PC-9 (cell line): ENCODE measurements at regions not wholly inside any gene's neighbourhood (a gene's known extent, or its start where the extent isn't known, plus 50 kb on each side); places are given as distances from the start of the nearest gene placed in this dataset.

Experiments used
- BruUV-seq: library from RNA; stranded (reverse); fragments of 400-500 nt; replicated peaks from 2 replicates; lab custom pipeline; 2021; lab: Mats Ljungman, UMichigan
- CTCF ChIA-PET: fragments of 300-600 bp; sonication (Branson Sonifier 250); formaldehyde crosslinking; loops from one replicate; lab custom pipeline; 2022; ENCODE audit warnings: antibody characterized with exemption; lab: Charles Lee
- POLR2A ChIA-PET: fragments of 300-600 bp; sonication (Branson Sonifier 250); formaldehyde crosslinking; loops from one replicate; lab custom pipeline; 2022; ENCODE audit warnings: antibody characterized with exemption; ENCODE audit not compliant: unreplicated experiment; lab: Charles Lee
- DNase-seq, 2 experiments: peaks; one replicate each; pipeline versions ENCODE4 v3.0.0 to v3.0.0-alpha.2; 2015 to 2022; ENCODE audit warnings: mixed read lengths in 1 of 2
- H2AFZ ChIP-seq: fragments of 200-600 bp; sonication (generic); 2 replicates; pipeline ENCODE4 v1.8.1; 2017; ENCODE audit warnings: antibody characterized with exemption
- H3F3A ChIP-seq: fragments of 200-600 bp; sonication (generic); 2 replicates; pipeline ENCODE4 v1.8.1; 2017; ENCODE audit warnings: antibody characterized with exemption, mild to moderate bottlenecking, low read depth; ENCODE audit not compliant: insufficient read depth
- H3K27ac ChIP-seq: fragments of 200-600 bp; sonication (generic); 2 replicates; pipeline ENCODE4 v1.6.1; 2016; ENCODE audit warnings: mixed run types
- H3K27me3 ChIP-seq: fragments of 200-600 bp; sonication (generic); 2 replicates; pipeline ENCODE4 v1.6.1; 2016; ENCODE audit warnings: low read depth, mixed run types; ENCODE audit not compliant: insufficient read depth
- H3K36me3 ChIP-seq: fragments of 200-600 bp; sonication (generic); 2 replicates; pipeline ENCODE4 v1.6.1; 2016; ENCODE audit warnings: low read depth, mixed run types
- H3K4me1 ChIP-seq: fragments of 200-600 bp; sonication (generic); replicated peaks from 2 replicates; pipeline ENCODE4 v1.6.1; 2016; ENCODE audit warnings: mixed run types; ENCODE audit not compliant: insufficient read depth
- H3K4me2 ChIP-seq: fragments of 200-600 bp; sonication (generic); 2 replicates; pipeline ENCODE4 v1.6.1; 2017; ENCODE audit warnings: mixed run types
- H3K4me3 ChIP-seq: fragments of 200-600 bp; sonication (generic); 2 replicates; pipeline ENCODE4 v1.6.1; 2016; ENCODE audit warnings: mixed run types
- H3K79me2 ChIP-seq: fragments of 200-600 bp; sonication (generic); 2 replicates; pipeline ENCODE4 v1.6.1; 2017; ENCODE audit warnings: low read depth, mixed run types
- H3K9me2 ChIP-seq: fragments of 200-600 bp; sonication (generic); 2 replicates; pipeline ENCODE4 v1.8.1; 2017; ENCODE audit warnings: mild to moderate bottlenecking; ENCODE audit not compliant: insufficient read depth
- H3K9me3 ChIP-seq: fragments of 200-600 bp; sonication (generic); 2 replicates; pipeline ENCODE4 v1.8.1; 2016; ENCODE audit warnings: low read depth; ENCODE audit not compliant: insufficient read depth
- H4K20me1 ChIP-seq: fragments of 200-600 bp; sonication (generic); 2 replicates; pipeline ENCODE4 v1.8.1; 2017; ENCODE audit not compliant: insufficient read depth
- CTCF ChIP-seq: fragments of 200-600 bp; sonication (generic); conservative IDR thresholded peaks from 2 replicates; pipeline ENCODE4 v1.6.1; 2017; ENCODE audit warnings: mixed run types, antibody characterized with exemption, mild to moderate bottlenecking, moderate library complexity
- EZH2 ChIP-seq: fragments of 200-600 bp; sonication (generic); IDR thresholded peaks from 2 replicates; pipeline ENCODE4 v1.8.0; 2017; ENCODE audit warnings: antibody characterized with exemption, low read depth
- intact Hi-C: fragments of 100-400 bp; cut with micrococcal nuclease; formaldehyde crosslinking; loops from one replicate; pipeline ENCODE4 v1.10.0; 2022; ENCODE audit not compliant: unreplicated experiment

GRCh38 chrX:69038188-69038587, 127.1 kb downstream of the PJA1 start:
- H3K27me3 ChIP-seq, result no peaks in the 10 kb centered on the region
- no peaks in the 10 kb centered on the region for H4K20me1 ChIP-seq
- intact Hi-C loops, result no loop called here
- peaks cover 2% of the 10 kb centered on the region for H3K4me1 ChIP-seq
- H3K36me3 ChIP-seq, result no peaks in the 10 kb centered on the region
- H3K4me2 ChIP-seq, result no peak overlapping the region
- no peak overlapping the region for H3K4me3 ChIP-seq
- H3K9me3 ChIP-seq, result no peaks in the 10 kb centered on the region
- H2AFZ ChIP-seq, result no peak overlapping the region
- H3K9me2 ChIP-seq, result no peaks in the 10 kb centered on the region
- no peak overlapping the region for H3K27ac ChIP-seq
- no peaks in the 10 kb centered on the region for H3K79me2 ChIP-seq
- no peaks in the 10 kb centered on the region for H3F3A ChIP-seq
- BruUV-seq, result no TSS peak
- ChIA-PET CTCF (no interaction called here), POLR2A (no interaction called here)
- no peak for DNase-seq
- no peak for TF ChIP-seq EZH2

GRCh38 chrX:69037786-69038185, 127.5 kb downstream of the PJA1 start:
- H3K36me3 ChIP-seq, result no peaks in the 10 kb centered on the region
- ChIA-PET POLR2A (no interaction called here), CTCF (no interaction called here)
- no peak overlapping the region for H3K27ac ChIP-seq
- H3K27me3 ChIP-seq, result no peaks in the 10 kb centered on the region
- no peak overlapping the region for H3K4me3 ChIP-seq
- H3K9me3 ChIP-seq, result no peaks in the 10 kb centered on the region
- H3K4me2 ChIP-seq, result no peak overlapping the region
- TF ChIP-seq CTCF, result no peak
- TF ChIP-seq EZH2, result no peak
- H3K9me2 ChIP-seq, result no peaks in the 10 kb centered on the region
- no peak for DNase-seq
- H2AFZ ChIP-seq, result no peak overlapping the region
- peaks cover 4% of the 10 kb centered on the region; the same call in 1 of the 2 replicates for H3F3A ChIP-seq
- no peaks in the 10 kb centered on the region for H3K79me2 ChIP-seq
- H3K4me1 ChIP-seq, result peaks cover 6% of the 10 kb centered on the region
- H4K20me1 ChIP-seq, result no peaks in the 10 kb centered on the region
- intact Hi-C loops, result no loop called here
- BruUV-seq, result no TSS peak

GRCh38 chrX:69036674-69037573, 128.3 kb downstream of the PJA1 start:
- Histone ChIP-seq H3K4me3 (no peak overlapping the region), H3K4me2 (no peak overlapping the region), H4K20me1 (no peaks in the 10 kb centered on the region), H3K27ac (no peak overlapping the region), H3K4me1 (peaks cover 13% of the 10 kb centered on the region), H3K9me3 (no peaks in the 10 kb centered on the region), H3K36me3 (no peaks in the 10 kb centered on the region), H3K27me3 (no peaks in the 10 kb centered on the region), H3K9me2 (no peaks in the 10 kb centered on the region), H2AFZ (no peak overlapping the region), H3F3A (peaks cover 10% of the 10 kb centered on the region; the same call in 1 of the 2 replicates), H3K79me2 (no peaks in the 10 kb centered on the region)
- no peak for TF ChIP-seq CTCF
- no peak for TF ChIP-seq EZH2
- DNase-seq, result no peak
- POLR2A ChIA-PET, result no interaction called here
- intact Hi-C loops, result no loop called here
- BruUV-seq, result no TSS peak
- CTCF ChIA-PET, result interaction anchor here (0.7 kb wide), 1 partner anchor 1497 kb away, joined by 3 read pairs; no protein-coding TSS in a partner anchor
